HCT116 (cell line): ENCODE measurements at regions not wholly inside any gene's neighbourhood (a gene's known extent, or its start where the extent isn't known, plus 50 kb on each side); places are given as distances from the start of the nearest gene placed in this dataset.

ENCODE experiments used
- ATAC-seq: fragments of 200-7000 bp; cut with Tn5 transposase; 2 replicates; pipeline ENCODE4 v1.9.1; 2020; ENCODE audit warnings: mild to moderate bottlenecking, moderate library complexity
- BruUV-seq: library from RNA; stranded (reverse); fragments of 400-500 nt; replicated peaks from 2 replicates; lab custom pipeline; 2021; lab: Mats Ljungman, UMichigan
- CTCF ChIA-PET: fragments of 300-600 bp; sonication (Branson Sonifier 250); formaldehyde crosslinking; loops from one replicate; lab custom pipeline; 2021; ENCODE audit warnings: antibody characterized with exemption; lab: Charles Lee
- POLR2A ChIA-PET: fragments of 300-600, 350-600 bp; sonication (Branson Sonifier 250); formaldehyde crosslinking; loops from one replicate; lab custom pipeline; 2021; ENCODE audit warnings: antibody characterized with exemption; lab: Charles Lee
- RAD21 ChIA-PET, 2 experiments: fragments of 300-600 bp; sonication (Branson Sonifier 250); formaldehyde crosslinking; loops; one replicate each; lab custom pipeline; 2023; ENCODE audit warnings: low total read pairs in 2 of 2; ENCODE audit not compliant: uncharacterized antibody in 2 of 2, unreplicated experiment in 2 of 2, low non-redundant PET in 1 of 2; lab: Charles Lee
- DNase-seq: peaks from one replicate; pipeline ENCODE4 v3.0.0-alpha.2; 2010; ENCODE audit warnings: low read depth, low spot score
- H2AFZ ChIP-seq: fragments of 200-600 bp; shearing (Covaris generic), sonication (generic); 2 replicates; pipeline ENCODE4 v1.6.1; 2017; ENCODE audit warnings: low read depth, mixed run types, mixed read lengths, antibody characterized with exemption, low read length; ENCODE audit not compliant: poor library complexity, severe bottlenecking
- H3K27ac ChIP-seq: 2 replicates; pipeline ENCODE4 v1.5.1; 2012; ENCODE audit warnings: low read depth, low read length
- H3K27me3 ChIP-seq: fragments of 200-600 bp; sonication (generic); 2 replicates; pipeline ENCODE4 v1.6.1; 2016; ENCODE audit warnings: mixed run types, low read length, mixed read lengths; ENCODE audit not compliant: insufficient read depth
- H3K36me3 ChIP-seq, 2 experiments: fragments of 200-500 bp in 1 of 2; fragments of 200-600 bp in 1 of 2; sonication (Bioruptor generic) in 1 of 2; sonication (generic) in 1 of 2; 2 replicates each; pipeline versions ENCODE4 v1.5.1 to v1.6.1; 2014 to 2016; ENCODE audit warnings: low read length in 2 of 2, inconsistent platforms in 1 of 2, mixed read lengths in 1 of 2, mixed run types in 1 of 2; ENCODE audit not compliant: insufficient read depth in 2 of 2, control insufficient read depth in 1 of 2
- H3K4me1 ChIP-seq, 2 experiments: fragments of 200-600 bp in 1 of 2; sonication (generic) in 1 of 2; 2 replicates each; pipeline versions ENCODE4 v1.5.1 to v1.6.1; 2012 to 2017; ENCODE audit warnings: low read length in 2 of 2, inconsistent platforms in 1 of 2, mild to moderate bottlenecking in 1 of 2, mixed read lengths in 1 of 2, mixed run types in 1 of 2, moderate library complexity in 1 of 2; ENCODE audit not compliant: insufficient read depth in 2 of 2, control insufficient read depth in 1 of 2
- H3K4me2 ChIP-seq: fragments of 200-600 bp; sonication (generic); 2 replicates; pipeline ENCODE4 v1.6.1; 2017; ENCODE audit warnings: mixed run types, low read length, mixed read lengths
- H3K4me3 ChIP-seq, 2 experiments: fragments of 200-600 bp in 1 of 2; sonication (generic) in 1 of 2; replicated peaks in 1 of 2; 2 replicates each; pipeline ENCODE4 v1.5.1; 2011 to 2016; ENCODE audit warnings: low read length in 2 of 2, control low read depth in 1 of 2, low read depth in 1 of 2, mild to moderate bottlenecking in 1 of 2, mixed read lengths in 1 of 2, mixed run types in 1 of 2
- H3K79me2 ChIP-seq: fragments of 200-600 bp; sonication (generic); 2 replicates; pipeline ENCODE4 v1.6.1; 2017; ENCODE audit warnings: mild to moderate bottlenecking, mixed run types, low read length, moderate library complexity, mixed read lengths; ENCODE audit not compliant: insufficient read depth
- H3K9ac ChIP-seq: fragments of 200-600 bp; sonication (generic); 2 replicates; pipeline ENCODE4 v1.6.1; 2016; ENCODE audit warnings: low read length, mixed read lengths
- H3K9me2 ChIP-seq: fragments of 200-600 bp; sonication (generic), shearing (Covaris generic); 2 replicates; pipeline ENCODE4 v1.6.1; 2017; ENCODE audit warnings: mixed run types, mild to moderate bottlenecking, moderate library complexity; ENCODE audit not compliant: insufficient read depth
- H3K9me3 ChIP-seq, 2 experiments: fragments of 200-500 bp in 1 of 2; fragments of 200-600 bp in 1 of 2; sonication (Bioruptor generic) in 1 of 2; sonication (generic) in 1 of 2; 2 replicates each; pipeline ENCODE4 v1.6.1; 2014 to 2017; ENCODE audit warnings: low read length in 2 of 2, mixed read lengths in 2 of 2, inconsistent platforms in 1 of 2, low read depth in 1 of 2, mild to moderate bottlenecking in 1 of 2, mixed run types in 1 of 2, moderate library complexity in 1 of 2; ENCODE audit not compliant: control insufficient read depth in 1 of 2, insufficient read depth in 1 of 2
- H4K20me1 ChIP-seq: fragments of 200-600 bp; sonication (generic), shearing (Covaris generic); 2 replicates; pipeline ENCODE4 v1.6.1; 2017; ENCODE audit warnings: mixed run types, mild to moderate bottlenecking, moderate library complexity; ENCODE audit not compliant: insufficient read depth
- ATF3 ChIP-seq: IDR thresholded peaks from 2 replicates; pipeline ENCODE4 v1.6.1; 2012
- CBX3 ChIP-seq: IDR thresholded peaks from 2 replicates; pipeline ENCODE4 v1.6.1; 2012; ENCODE audit warnings: low read depth
- ELF1 ChIP-seq: IDR thresholded peaks from 2 replicates; pipeline ENCODE4 v1.6.1; 2012; ENCODE audit warnings: low read depth, borderline replicate concordance
- EZH2 ChIP-seq: fragments of 200-600 bp; sonication (generic); IDR thresholded peaks from 2 replicates; pipeline ENCODE4 v1.6.1; 2017; ENCODE audit warnings: antibody characterized with exemption, mixed run types
- EZH2phosphoT487 ChIP-seq: fragments of 200-600 bp; IDR thresholded peaks from 2 replicates; pipeline ENCODE4 v1.6.1; 2018; ENCODE audit warnings: antibody characterized with exemption, borderline replicate concordance
- FOSL1 ChIP-seq: IDR thresholded peaks from 2 replicates; pipeline ENCODE4 v1.6.1; 2012; ENCODE audit warnings: low read depth
- JUND ChIP-seq: IDR thresholded peaks from 2 replicates; pipeline ENCODE4 v1.6.1; 2012
- POLR2AphosphoS5 ChIP-seq: IDR thresholded peaks from 2 replicates; pipeline ENCODE4 v1.6.1; 2011; ENCODE audit warnings: mild to moderate bottlenecking, low read depth, low read length, moderate library complexity
- REST ChIP-seq: IDR thresholded peaks from 2 replicates; pipeline ENCODE4 v1.6.1; 2012; ENCODE audit warnings: low read depth
- SIN3A ChIP-seq: IDR thresholded peaks from 2 replicates; pipeline ENCODE4 v1.6.1; 2012; ENCODE audit warnings: low read depth
- SP1 ChIP-seq: IDR thresholded peaks from 2 replicates; pipeline ENCODE4 v1.6.1; 2012; ENCODE audit warnings: low read depth
- SRF ChIP-seq: IDR thresholded peaks from 2 replicates; pipeline ENCODE4 v1.6.1; 2012; ENCODE audit warnings: low read depth
- TCF7L2 ChIP-seq: IDR thresholded peaks from 2 replicates; pipeline ENCODE4 v1.7.0; 2011; ENCODE audit warnings: borderline replicate concordance, inconsistent platforms; ENCODE audit not compliant: insufficient read depth, insufficient read length; ENCODE audit errors: extremely low read depth
- YY1 ChIP-seq: IDR thresholded peaks from 2 replicates; pipeline ENCODE4 v1.6.1; 2011; ENCODE audit warnings: low read length, low read depth, moderate library complexity, mild to moderate bottlenecking; ENCODE audit not compliant: insufficient replicate concordance; ENCODE audit errors: extremely low read depth
- ZFX ChIP-seq: fragments of 450-650 bp; IDR thresholded peaks from 2 replicates; pipeline ENCODE4 v1.6.1; 2017
- ZNF274 ChIP-seq: fragments of 200-500 bp; sonication (Bioruptor generic); IDR thresholded peaks from 2 replicates; pipeline ENCODE4 v1.6.1; 2014; ENCODE audit warnings: mild to moderate bottlenecking, low read depth, low read length, inconsistent platforms
- intact Hi-C: fragments of 100-400 bp; cut with micrococcal nuclease; formaldehyde crosslinking; loops from 2 replicates; pipeline ENCODE4 v1.10.0; 2022
- TF ChIP-seq, protein P1 (sequence below): IDR thresholded peaks from 2 replicates; pipeline ENCODE4 v1.6.1; 2012
- TF ChIP-seq, protein P2 (sequence below): IDR thresholded peaks from 2 replicates; pipeline ENCODE4 v1.6.1; 2011; ENCODE audit warnings: mild to moderate bottlenecking, low read length, moderate library complexity; ENCODE audit not compliant: insufficient replicate concordance; ENCODE audit errors: extremely low read depth
- TF ChIP-seq, protein P3 (sequence below), 3 experiments: fragments of 200-600 bp in 1 of 3; sonication (generic) in 1 of 3; IDR thresholded peaks in 2 of 3; conservative IDR thresholded peaks in 1 of 3; 2 replicates each; pipeline ENCODE4 v1.5.1; 2012 to 2017; ENCODE audit warnings: low read depth in 2 of 3, low read length in 2 of 3, antibody characterized with exemption in 1 of 3, borderline replicate concordance in 1 of 3, control low read depth in 1 of 3, mild to moderate bottlenecking in 1 of 3, mixed read lengths in 1 of 3, mixed run types in 1 of 3, moderate library complexity in 1 of 3; ENCODE audit not compliant: insufficient read depth in 1 of 3

GRCh38 chr5:60473654-60474053 is 226.3 kb downstream of the DEPDC1B start:
- Histone ChIP-seq H3K4me3 (no peak overlapping the region), H3K9ac (no peak overlapping the region), H2AFZ (no peak overlapping the region), H4K20me1 (no peaks in the 10 kb centered on the region), H3K36me3 (no peaks in the 10 kb centered on the region), H3K27me3 (0 out of 2 replicates have a peak, but pooled peaks cover 9% of the 10 kb centered on the region), H3K27ac (no peak overlapping the region), H3K9me3 (no peaks in the 10 kb centered on the region), H3K79me2 (no peaks in the 10 kb centered on the region), H3K4me1 (no peaks in the 10 kb centered on the region), H3K4me2 (no peak overlapping the region), H3K9me2 (no peaks in the 10 kb centered on the region)
- POLR2A ChIA-PET: no interaction called here
- CTCF ChIA-PET: no interaction called here
- ATAC-seq: no peak
- DNase-seq: no peak
- intact Hi-C loops: no loop called here
- TF ChIP-seq POLR2AphosphoS5 (no peak), FOSL1 (no peak), SIN3A (no peak), TCF7L2 (no peak), EZH2 (no peak), JUND (no peak), ZFX (no peak), ATF3 (no peak), YY1 (no peak), CBX3 (no peak), SP1 (no peak), SRF (no peak), EZH2phosphoT487 (no peak), REST (no peak), ELF1 (no peak), ZNF274 (no peak)
- TF ChIP-seq, protein P1, sequence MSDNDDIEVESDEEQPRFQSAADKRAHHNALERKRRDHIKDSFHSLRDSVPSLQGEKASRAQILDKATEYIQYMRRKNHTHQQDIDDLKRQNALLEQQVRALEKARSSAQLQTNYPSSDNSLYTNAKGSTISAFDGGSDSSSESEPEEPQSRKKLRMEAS: no peak
- TF ChIP-seq, protein P2, sequence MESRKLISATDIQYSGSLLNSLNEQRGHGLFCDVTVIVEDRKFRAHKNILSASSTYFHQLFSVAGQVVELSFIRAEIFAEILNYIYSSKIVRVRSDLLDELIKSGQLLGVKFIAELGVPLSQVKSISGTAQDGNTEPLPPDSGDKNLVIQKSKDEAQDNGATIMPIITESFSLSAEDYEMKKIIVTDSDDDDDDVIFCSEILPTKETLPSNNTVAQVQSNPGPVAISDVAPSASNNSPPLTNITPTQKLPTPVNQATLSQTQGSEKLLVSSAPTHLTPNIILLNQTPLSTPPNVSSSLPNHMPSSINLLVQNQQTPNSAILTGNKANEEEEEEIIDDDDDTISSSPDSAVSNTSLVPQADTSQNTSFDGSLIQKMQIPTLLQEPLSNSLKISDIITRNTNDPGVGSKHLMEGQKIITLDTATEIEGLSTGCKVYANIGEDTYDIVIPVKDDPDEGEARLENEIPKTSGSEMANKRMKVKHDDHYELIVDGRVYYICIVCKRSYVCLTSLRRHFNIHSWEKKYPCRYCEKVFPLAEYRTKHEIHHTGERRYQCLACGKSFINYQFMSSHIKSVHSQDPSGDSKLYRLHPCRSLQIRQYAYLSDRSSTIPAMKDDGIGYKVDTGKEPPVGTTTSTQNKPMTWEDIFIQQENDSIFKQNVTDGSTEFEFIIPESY: no peak
- TF ChIP-seq, protein P3, sequence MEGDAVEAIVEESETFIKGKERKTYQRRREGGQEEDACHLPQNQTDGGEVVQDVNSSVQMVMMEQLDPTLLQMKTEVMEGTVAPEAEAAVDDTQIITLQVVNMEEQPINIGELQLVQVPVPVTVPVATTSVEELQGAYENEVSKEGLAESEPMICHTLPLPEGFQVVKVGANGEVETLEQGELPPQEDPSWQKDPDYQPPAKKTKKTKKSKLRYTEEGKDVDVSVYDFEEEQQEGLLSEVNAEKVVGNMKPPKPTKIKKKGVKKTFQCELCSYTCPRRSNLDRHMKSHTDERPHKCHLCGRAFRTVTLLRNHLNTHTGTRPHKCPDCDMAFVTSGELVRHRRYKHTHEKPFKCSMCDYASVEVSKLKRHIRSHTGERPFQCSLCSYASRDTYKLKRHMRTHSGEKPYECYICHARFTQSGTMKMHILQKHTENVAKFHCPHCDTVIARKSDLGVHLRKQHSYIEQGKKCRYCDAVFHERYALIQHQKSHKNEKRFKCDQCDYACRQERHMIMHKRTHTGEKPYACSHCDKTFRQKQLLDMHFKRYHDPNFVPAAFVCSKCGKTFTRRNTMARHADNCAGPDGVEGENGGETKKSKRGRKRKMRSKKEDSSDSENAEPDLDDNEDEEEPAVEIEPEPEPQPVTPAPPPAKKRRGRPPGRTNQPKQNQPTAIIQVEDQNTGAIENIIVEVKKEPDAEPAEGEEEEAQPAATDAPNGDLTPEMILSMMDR (IDR thresholded peaks at IDR 0.05 in 2 of 3, conservative IDR thresholded peaks at IDR 0.05 in 1 of 3; ENCODE audit: borderline replicate concordance in 1 of 3, insufficient read depth in 1 of 3, low read depth in 2 of 3, low read length in 2 of 3): no peak
- RAD21 ChIA-PET: no interaction called here
- BruUV-seq: no TSS peak
